ENCODE measurements at regions not wholly inside any gene's neighbourhood (a gene's known extent, or its start where the extent isn't known, plus 50 kb on each side); places are given as distances from the start of the nearest gene placed in this dataset.

DNA sequence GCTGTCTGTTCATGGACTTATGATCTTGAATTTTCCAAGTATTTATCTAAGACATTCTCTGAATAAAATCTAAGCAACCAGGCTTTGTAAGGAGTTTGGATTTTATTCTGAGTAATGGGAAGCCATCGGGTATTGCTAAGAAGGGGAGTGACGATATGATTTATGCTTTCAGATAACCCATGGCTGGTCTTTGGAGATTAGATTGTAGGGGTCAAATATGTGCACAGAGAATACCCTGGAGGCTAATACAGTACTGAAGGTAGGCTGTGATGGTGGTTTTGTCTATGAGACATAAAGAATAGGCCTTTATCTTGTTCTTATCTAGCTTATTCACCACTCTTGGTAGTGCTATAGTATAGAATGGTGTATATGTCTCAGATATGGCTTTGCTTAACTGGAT lies 60.0 kb upstream of the C5orf46 start:
- Mint-ChIP-seq H3K9me3 (no peaks in the 10 kb centered on the region), H3K4me3 (no peak overlapping the region), H3K36me3 (ENCODE audit: low read depth) (peaks cover 15% of the 10 kb centered on the region), H3K27me3 (ENCODE audit: insufficient read depth) (no peaks in the 10 kb centered on the region), H3K4me1 (peaks cover 9% of the 10 kb centered on the region), H3K27ac (no peak overlapping the region)
- Histone ChIP-seq H3K27ac (ENCODE audit: low read depth, low read length) (no peak overlapping the region), H3K27me3 (ENCODE audit: control insufficient read depth, insufficient read depth, low read length, poor library complexity, severe bottlenecking) (no peaks in the 10 kb centered on the region), H3K9ac (ENCODE audit: extremely low read depth, low read length, poor library complexity, severe bottlenecking) (no peak overlapping the region), H3K4me1 (ENCODE audit: control insufficient read depth, insufficient read depth, low read length) (peaks cover 5% of the 10 kb centered on the region), H3K9me3 (ENCODE audit: control insufficient read depth, low read length) (no peaks in the 10 kb centered on the region), H3K36me3 (ENCODE audit: control insufficient read depth, insufficient read depth, low read length) (peaks cover 11% of the 10 kb centered on the region), H3K4me3 (ENCODE audit: low read length) (no peak overlapping the region)
- TF ChIP-seq, protein P1, sequence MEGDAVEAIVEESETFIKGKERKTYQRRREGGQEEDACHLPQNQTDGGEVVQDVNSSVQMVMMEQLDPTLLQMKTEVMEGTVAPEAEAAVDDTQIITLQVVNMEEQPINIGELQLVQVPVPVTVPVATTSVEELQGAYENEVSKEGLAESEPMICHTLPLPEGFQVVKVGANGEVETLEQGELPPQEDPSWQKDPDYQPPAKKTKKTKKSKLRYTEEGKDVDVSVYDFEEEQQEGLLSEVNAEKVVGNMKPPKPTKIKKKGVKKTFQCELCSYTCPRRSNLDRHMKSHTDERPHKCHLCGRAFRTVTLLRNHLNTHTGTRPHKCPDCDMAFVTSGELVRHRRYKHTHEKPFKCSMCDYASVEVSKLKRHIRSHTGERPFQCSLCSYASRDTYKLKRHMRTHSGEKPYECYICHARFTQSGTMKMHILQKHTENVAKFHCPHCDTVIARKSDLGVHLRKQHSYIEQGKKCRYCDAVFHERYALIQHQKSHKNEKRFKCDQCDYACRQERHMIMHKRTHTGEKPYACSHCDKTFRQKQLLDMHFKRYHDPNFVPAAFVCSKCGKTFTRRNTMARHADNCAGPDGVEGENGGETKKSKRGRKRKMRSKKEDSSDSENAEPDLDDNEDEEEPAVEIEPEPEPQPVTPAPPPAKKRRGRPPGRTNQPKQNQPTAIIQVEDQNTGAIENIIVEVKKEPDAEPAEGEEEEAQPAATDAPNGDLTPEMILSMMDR (conservative IDR thresholded peaks at IDR 0.05): no peak
- 98 to 100% methylated on average over 2 of the region's 2 CpGs for WGBS, 2 experiments (ENCODE audit: insufficient coverage in 1 of 2, insufficient read length in 1 of 2)
- no peak for DNase-seq

DNA sequence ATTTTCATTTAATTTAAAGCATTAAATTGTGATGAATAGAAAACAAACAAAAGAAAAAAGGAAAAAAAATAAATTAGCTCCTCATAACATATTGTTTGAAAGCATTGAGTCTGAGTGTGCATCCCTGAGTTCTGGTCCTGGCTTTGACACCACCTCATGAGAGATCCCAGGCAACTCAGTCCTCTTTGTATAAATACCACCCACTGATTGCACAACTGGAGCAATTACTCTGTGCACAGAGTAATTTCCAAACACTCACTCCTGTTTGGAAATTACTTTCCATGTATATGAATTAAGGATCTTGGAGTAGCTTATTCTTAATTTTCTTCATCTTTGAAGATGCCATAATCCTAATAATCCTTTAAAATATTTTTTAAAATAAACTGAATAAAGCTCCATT lies 59.4 kb upstream of the C5orf46 start:
- H3K4me3 Mint-ChIP-seq: no peak overlapping the region
- DNase-seq: no peak
- Histone ChIP-seq H3K9ac (ENCODE audit: extremely low read depth, low read length, poor library complexity, severe bottlenecking) (no peak overlapping the region), H3K9me3 (ENCODE audit: control insufficient read depth, low read length) (no peaks in the 10 kb centered on the region), H3K4me3 (ENCODE audit: low read length) (no peak overlapping the region), H3K27ac (ENCODE audit: low read depth, low read length) (no peak overlapping the region), H3K36me3 (ENCODE audit: control insufficient read depth, insufficient read depth, low read length) (peaks cover 9% of the 10 kb centered on the region), H3K27me3 (ENCODE audit: control insufficient read depth, insufficient read depth, low read length, poor library complexity, severe bottlenecking) (no peaks in the 10 kb centered on the region), H3K4me1 (ENCODE audit: control insufficient read depth, insufficient read depth, low read length) (peaks cover 9% of the 10 kb centered on the region)
- peaks cover 13% of the 10 kb centered on the region for H3K4me1 Mint-ChIP-seq
- no peaks in the 10 kb centered on the region for H3K27me3 Mint-ChIP-seq (ENCODE audit: insufficient read depth)
- H3K36me3 Mint-ChIP-seq (ENCODE audit: low read depth): peaks cover 15% of the 10 kb centered on the region
- TF ChIP-seq, protein P1 (conservative IDR thresholded peaks at IDR 0.05): no peak
- H3K27ac Mint-ChIP-seq: no peak overlapping the region
- no peaks in the 10 kb centered on the region for H3K9me3 Mint-ChIP-seq

DNA sequence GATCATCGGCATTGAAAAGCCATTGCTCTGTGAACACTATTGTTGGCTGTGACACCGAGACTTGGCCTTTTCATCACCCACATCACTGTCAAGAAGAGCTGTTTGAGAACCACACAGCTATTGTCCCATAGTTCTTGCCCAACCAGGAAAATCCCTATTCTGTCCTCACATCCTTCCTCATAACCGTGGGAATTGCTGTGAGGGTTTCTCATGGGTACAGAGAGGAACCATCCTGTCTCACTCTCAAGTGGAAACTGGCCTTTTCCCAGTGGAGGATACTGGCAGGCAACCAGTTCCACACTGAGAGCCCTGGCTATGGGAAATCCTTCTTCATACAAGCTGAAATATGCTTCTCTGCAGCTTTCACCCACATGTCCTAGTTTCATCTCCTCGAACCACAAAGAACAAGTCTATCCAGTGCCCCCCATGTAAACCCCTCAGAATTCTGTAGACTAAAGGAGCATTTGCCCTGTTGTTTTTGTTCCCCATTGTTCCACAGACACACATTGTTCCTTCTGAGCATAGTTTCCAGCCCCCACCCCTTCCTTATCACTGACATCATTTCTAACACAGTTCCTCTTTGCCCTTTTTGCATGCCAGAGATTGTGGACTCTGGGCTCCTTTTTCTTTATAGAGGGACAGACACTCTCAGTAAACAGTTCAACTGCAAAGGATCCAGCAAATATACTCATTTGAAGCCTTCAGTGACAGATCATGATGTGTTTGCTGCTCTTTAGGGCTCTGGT lies 57.8 kb upstream of the C5orf46 start:
- WGBS, 2 experiments (ENCODE audit: insufficient coverage in 1 of 2, insufficient read length in 1 of 2): 90% methylated on average over 3 to 4 of the region's 4 CpGs
- Mint-ChIP-seq H3K27me3 (ENCODE audit: insufficient read depth) (no peaks in the 10 kb centered on the region), H3K27ac (no peak overlapping the region), H3K9me3 (no peaks in the 10 kb centered on the region), H3K36me3 (ENCODE audit: low read depth) (peaks cover 15% of the 10 kb centered on the region), H3K4me3 (no peak overlapping the region), H3K4me1 (peaks cover 13% of the 10 kb centered on the region)
- H3K4me1 ChIP-seq (ENCODE audit: control insufficient read depth, insufficient read depth, low read length): peaks cover 9% of the 10 kb centered on the region
- H3K27me3 ChIP-seq (ENCODE audit: control insufficient read depth, insufficient read depth, low read length, poor library complexity, severe bottlenecking): no peaks in the 10 kb centered on the region
- DNase-seq: no peak
- no peak overlapping the region for H3K9ac ChIP-seq (ENCODE audit: extremely low read depth, low read length, poor library complexity, severe bottlenecking)
- no peak overlapping the region for H3K4me3 ChIP-seq (ENCODE audit: low read length)
- no peaks in the 10 kb centered on the region for H3K9me3 ChIP-seq (ENCODE audit: control insufficient read depth, low read length)
- peaks cover 7% of the 10 kb centered on the region for H3K36me3 ChIP-seq (ENCODE audit: control insufficient read depth, insufficient read depth, low read length)
- H3K27ac ChIP-seq (ENCODE audit: low read depth, low read length): no peak overlapping the region
- TF ChIP-seq, protein P1 (conservative IDR thresholded peaks at IDR 0.05): no peak
